ENCODE measurements at regions not wholly inside any gene's neighbourhood (a gene's known extent, or its start where the extent isn't known, plus 50 kb on each side); places are given as distances from the start of the nearest gene placed in this dataset.

GRCh38 chr2:52936029-52936428, 831.6 kb upstream of the CHAC2 start:
- TF ChIP-seq CTCF (IDR thresholded peaks at IDR 0.05) (no peak), EP300 (IDR thresholded peaks at IDR 0.05) (no peak), POLR2A (IDR thresholded peaks at IDR 0.05) (no peak), POLR2AphosphoS5 (IDR thresholded peaks at IDR 0.05) (no peak)
